ENCODE measurements at regions not wholly inside any gene's neighbourhood (a gene's known extent, or its start where the extent isn't known, plus 50 kb on each side); places are given as distances from the start of the nearest gene placed in this dataset.

- TF ChIP-seq CTCF (IDR thresholded peaks at IDR 0.05) (no peak), RAD21 (conservative IDR thresholded peaks at IDR 0.05 in 1 of 2, IDR thresholded peaks at IDR 0.05 in 1 of 2) (no peak)
These were observed 367.6 kb downstream of the C16orf95 start for GRCh38 chr16:86949630-86950029.

Data from A549 (cell line).